NCI-H1105 treated with DMSO at 0.1 percent for 48 hours (cell line): ENCODE measurements at regions not wholly inside any gene's neighbourhood (a gene's known extent, or its start where the extent isn't known, plus 50 kb on each side); places are given as distances from the start of the nearest gene placed in this dataset.

Source experiments
- DNase-seq: peaks from one replicate; lab custom pipeline; 2025; lab: John Stamatoyannopoulos, UW

DNA sequence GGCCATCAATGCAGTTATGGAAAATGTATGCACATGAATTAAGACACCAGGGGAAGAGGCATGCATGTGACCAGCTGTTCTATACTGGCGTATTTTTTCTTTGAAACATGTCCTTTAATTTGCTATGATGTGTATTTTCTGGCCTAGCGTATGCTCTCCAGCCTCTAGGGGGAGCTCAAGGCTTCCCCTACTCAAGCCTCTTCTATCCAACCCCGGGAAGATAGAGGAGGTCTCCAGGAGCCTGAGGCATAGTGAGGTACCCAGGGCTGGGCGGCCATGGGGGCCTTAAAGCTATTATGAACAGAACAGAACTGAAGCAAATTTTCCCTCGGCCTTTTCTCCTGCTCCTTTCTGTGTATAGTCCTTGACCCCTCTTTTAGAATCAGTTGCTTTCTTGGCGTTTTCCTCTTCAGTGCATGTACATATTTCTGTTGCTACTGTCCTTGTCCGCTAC is 528.9 kb downstream of the MAFB start:
- peak; percentile 24 for DNase-seq

GRCh38 chr20:40159276-40159675 is 529.8 kb downstream of the MAFB start:
- no peak for DNase-seq

DNA sequence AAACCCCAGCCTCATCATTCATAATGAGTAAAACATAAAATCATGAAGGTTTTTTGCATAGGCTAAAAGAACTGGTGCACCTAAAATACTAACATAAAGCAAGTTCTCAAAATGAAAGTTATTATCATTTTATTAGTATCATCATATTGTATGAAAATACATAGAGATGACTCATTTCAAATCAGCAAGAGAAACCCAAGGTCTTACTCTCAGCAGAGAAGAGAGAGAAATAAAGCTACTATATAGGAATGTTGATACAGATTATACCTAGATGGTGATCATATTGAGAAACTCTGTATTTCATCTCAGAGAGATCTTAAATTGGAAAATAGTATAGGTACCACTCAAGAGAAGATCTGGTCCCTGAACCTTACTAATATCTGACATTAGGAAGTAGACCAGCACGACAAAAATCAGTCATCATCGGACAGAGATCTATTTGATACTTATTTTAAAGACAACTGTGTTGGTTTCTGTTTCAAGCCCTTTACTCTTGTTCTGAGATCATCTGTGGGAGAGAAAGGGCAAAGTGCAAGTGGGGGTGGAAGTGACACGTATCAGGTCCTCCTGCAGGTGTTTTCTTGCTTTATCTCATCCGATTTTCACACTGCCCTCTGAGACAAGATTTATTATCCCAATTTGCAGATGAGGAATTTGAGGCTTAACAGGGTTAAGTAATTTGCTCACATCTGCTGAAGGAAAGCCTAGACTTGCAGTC is 532.3 kb downstream of the MAFB start:
- DNase-seq = no peak

- no peak for DNase-seq
Measured at GRCh38 chr20:40154514-40154913, 534.5 kb downstream of the MAFB start.

DNA sequence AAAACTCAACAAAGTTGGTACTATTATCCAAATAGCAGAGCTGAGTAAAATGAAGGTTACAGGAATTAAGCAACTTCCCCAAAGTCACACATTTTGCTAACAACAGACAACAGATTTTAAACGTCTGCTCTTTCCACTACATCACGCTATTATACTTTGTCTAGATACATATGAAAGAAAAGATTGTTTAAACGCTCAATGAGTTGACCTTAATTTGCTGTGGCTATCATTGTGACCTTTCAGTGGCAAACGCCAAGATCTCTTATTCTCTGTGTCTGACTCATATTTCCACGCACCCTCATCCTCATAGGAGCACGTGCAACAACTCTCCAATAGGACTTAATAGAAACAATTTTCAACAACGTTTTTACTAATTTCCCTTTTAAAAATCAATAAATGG is 540.1 kb downstream of the MAFB start:
- no peak for DNase-seq

- no peak for DNase-seq
Measured at GRCh38 chr20:40146071-40146470, 543.0 kb downstream of the MAFB start.

GRCh38 chr20:40144581-40144980 is 544.5 kb downstream of the MAFB start:
- no peak for DNase-seq

DNA sequence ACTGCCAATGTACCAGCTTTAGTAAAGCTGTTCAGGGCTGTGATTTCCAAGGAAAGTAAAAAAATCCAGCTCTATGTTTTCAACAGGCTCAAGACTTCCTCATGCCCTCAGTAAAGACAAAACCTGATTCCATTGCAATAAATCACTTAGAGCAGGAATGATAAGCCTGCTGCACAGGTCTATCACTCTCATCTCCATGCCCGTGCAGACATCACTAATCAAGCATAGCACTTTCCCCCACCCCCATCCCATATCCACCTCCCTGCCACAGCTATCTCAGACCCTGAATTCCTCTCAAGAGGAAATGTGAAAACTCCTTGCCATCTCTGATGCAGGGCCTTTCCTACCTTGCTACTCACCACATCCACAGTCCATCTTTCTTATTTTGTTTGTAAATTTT is 554.9 kb downstream of the MAFB start:
- DNase-seq = no peak

DNA sequence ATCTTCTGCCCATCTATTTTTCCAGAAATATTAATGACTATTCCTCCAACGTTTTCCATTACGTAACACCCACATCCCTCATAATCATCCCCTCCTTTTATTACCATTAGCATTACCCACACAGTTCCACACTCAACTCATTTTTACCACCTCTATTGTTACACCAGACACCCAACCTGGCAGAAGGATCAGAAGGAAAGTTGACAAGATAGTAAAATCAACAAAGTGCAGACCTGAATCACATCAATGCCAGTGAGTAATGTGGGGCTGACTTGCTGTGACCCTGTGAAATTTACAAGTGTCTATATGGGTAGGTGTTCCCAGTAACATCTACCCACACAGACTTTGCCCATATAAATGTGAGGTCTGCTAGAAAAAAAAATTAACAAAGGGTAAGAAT is 568.2 kb downstream of the MAFB start:
- no peak for DNase-seq

DNA sequence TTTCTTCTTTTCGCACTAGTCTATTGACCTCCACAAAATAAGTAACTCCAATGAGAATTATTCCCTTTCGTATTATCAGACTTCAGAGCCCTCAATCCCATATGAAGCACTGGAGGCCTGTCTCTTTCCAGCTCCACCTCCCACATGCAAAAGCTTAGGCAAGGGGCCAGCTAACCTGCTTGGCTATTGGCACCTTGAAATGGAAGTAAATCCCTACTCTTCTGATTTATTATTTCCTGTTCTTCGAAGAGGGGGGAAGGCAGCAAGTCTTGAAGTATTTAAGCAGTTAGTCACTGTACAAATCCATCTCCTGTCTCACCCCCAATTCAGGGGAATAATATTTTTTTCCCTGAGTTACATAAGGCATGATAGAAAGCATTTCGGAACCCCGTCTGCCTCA is 577.8 kb downstream of the MAFB start:
- no peak for DNase-seq

- DNase-seq = no peak
Measured at GRCh38 chr20:40110311-40110831, 578.7 kb downstream of the MAFB start.

DNA sequence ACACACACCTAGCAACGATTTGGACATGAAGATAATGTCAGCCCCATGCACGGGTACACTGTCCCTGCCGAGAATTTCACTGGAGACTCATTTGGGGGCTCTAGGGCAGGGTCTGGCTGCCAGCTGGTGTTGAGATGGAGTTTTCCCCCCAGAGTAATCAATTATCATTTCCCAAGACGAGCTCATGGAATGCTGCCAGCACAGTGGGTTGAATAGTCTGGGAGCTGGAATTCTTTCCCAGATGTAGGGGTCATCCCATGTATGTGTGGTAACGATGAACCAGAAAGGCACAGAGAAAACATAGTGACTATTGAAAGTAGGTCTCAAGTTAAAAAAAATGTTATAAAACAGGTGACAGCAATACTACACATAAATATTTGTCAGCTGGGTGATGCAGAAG is 579.9 kb downstream of the MAFB start:
- DNase-seq = no peak

DNA sequence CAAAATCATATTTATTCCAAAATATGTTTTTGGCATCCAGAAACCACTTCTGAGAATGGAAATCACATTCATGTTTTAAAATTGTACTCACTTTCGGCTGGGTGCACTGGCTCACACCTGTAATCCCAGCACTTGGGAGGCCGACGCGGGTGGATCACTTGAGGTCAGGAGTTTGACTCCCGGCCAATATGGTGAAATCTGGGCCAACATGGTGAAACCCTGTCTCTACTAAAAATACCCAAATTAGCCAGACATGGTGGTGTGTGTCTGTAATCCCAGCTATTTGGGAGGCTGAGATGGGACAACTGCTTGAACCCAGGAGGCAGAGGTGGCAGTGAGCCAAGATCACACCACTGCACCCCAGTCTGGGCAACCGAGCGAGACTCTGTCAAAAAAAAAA is 580.7 kb downstream of the MAFB start:
- DNase-seq = no peak

GRCh38 chr20:40104959-40105358 is 584.1 kb downstream of the MAFB start:
- no peak for DNase-seq

- no peak for DNase-seq
Measured at GRCh38 chr20:40103420-40103819, 585.6 kb downstream of the MAFB start.

DNA sequence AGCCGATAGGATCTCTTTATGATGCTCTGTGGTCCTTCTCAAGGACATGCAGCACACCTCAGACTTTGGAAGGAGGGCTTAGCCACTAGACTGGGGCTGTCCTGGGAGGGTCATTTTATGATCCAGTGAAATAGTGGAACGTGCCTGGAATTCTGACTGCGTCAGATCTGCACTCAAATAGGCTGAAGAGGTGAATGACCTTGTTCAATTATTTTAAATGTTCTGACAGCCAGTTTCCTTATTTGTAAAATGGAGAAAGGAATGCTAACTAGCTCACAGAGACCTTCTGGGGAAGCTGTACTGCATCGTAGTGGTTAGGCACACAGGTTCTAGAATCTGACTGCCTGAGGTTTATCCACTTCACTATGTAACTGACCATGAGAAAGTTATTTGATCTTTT is 587.5 kb downstream of the MAFB start:
- DNase-seq = no peak

DNA sequence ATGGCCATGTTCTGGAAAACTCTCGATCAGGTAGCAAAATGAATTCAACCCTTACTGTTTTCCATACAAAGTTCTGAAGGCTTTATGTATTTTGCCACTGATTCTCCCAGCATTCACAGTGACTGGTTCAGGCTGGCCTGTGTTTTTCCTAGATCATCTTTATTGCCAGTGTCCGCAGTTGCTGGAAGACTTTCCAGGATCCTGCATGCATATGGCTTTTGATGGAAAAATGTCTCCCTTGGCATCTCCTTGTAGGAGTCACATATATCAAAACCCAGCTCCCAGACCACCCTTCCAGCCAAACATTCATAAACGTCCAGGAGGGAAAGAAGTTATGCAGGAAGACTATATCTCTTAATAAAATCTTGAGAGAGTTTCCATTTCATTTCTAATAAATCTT is 588.8 kb downstream of the MAFB start:
- DNase-seq = no peak

DNA sequence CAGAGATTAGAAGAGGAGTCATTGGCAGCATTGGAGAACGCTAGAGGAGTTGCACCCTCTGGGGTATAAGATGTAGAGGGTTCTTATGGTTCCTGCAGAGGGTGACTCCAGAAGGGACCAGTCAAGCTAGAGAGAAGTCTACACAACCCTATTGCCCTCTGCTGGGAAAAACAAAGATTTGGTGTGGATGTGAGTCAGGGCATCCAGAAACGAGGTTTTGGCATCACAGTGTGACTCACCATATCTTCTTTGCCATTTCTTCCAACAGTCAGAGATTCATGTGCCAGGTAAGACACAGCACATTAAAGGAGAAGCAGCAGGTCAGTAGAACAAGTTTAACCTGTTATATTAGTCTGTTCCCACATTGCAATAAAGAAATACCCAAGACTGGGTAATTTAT is 598.8 kb downstream of the MAFB start:
- no peak for DNase-seq

DNA sequence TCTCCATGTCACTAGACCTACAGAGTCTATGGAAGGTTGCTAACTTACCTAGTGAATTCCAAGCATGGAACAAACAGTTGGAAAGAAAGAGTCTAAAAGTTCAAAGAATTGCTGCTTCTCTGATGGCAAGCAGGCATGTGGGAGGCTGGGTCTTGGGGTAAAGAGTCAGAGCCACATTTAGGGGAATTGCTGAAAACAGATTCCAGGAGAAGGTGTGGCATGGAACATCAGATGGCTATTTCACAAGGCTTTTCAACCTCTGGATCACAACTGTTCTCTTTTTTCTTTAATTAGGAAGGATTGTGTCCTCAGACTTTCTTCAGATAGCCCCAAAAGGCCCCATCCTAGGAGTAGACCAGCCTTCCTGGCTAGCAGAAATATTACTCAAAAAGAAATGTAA is 601.5 kb downstream of the MAFB start:
- no peak for DNase-seq

DNA sequence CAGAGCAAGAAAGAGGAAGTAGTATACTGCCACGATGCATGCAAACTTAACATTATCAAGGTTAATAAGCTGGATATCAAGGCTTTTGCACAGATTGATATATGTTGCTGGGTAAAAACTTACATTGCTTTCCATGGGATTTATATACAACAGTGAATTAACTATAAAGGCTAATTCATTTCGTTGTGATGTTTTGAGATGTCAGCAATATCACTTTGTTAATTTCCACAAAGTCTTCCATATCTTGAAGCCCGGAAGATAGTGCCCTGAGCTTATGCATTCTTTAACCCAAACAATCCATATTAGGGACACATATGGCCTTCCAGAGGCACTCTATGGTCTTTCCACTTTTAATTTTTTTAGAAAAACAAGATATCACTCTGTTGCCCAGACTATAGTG is 603.5 kb downstream of the MAFB start:
- no peak for DNase-seq

DNA sequence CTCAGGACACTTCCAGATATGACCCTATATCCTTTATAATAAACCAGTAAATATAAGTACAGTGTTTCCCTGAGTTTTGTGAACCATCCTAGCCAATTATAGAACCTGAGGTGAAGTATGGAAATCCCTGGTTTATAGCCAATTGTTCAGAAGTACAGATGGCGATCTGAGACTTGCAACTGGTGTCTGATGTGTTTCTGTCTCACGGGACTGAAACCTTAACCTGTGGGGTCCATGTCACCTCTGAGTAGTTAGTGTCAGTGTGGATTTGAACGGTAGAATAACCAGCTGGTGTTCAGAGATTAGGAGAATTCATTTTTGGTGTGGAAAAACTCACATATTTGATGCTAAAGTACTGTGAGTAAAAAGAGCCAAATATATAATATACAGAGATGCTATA is 606.6 kb downstream of the MAFB start:
- no peak for DNase-seq

DNA sequence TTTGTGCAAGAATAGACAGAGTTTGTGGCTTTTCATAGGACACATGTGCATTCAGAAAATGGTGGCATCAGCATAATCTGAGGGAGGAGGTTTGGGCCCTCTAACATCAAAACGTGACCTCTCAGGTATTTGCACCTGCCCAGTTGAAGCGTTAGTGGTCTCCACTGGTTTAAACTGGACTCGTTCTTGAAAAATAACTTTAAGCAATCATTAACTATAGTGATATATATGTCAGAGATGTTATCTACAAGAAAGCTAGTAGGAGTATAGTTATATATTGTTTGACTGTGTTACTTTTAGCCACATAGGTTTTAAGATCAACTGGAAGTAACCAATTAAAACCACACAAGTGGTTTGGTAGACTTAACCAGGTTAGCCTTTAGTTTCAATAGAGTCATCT is 607.4 kb downstream of the MAFB start:
- no peak for DNase-seq

- DNase-seq = no peak
Measured at GRCh38 chr20:40080041-40080652, 608.9 kb downstream of the MAFB start.
